Fibroblast of lung (primary cell): ENCODE measurements at regions not wholly inside any gene's neighbourhood (a gene's known extent, or its start where the extent isn't known, plus 50 kb on each side); places are given as distances from the start of the nearest gene placed in this dataset.

Experiments
- EZH2 ChIP-seq: IDR thresholded peaks from 2 replicates; pipeline ENCODE4 v1.5.1; 2012; ENCODE audit warnings: low read length, control low read depth, mild to moderate bottlenecking; ENCODE audit errors: missing control alignments
- TF ChIP-seq, protein P1 (sequence below), 2 donors: IDR thresholded peaks in 1 of 2; conservative IDR thresholded peaks in 1 of 2; 1 replicate in 1 of 2; 2 replicates in 1 of 2; pipeline ENCODE4 v1.5.1; 2011 to 2012; ENCODE audit warnings: low read length in 2 of 2, control low read depth in 1 of 2, inconsistent platforms in 1 of 2, low read depth in 1 of 2, mild to moderate bottlenecking in 1 of 2

DNA sequence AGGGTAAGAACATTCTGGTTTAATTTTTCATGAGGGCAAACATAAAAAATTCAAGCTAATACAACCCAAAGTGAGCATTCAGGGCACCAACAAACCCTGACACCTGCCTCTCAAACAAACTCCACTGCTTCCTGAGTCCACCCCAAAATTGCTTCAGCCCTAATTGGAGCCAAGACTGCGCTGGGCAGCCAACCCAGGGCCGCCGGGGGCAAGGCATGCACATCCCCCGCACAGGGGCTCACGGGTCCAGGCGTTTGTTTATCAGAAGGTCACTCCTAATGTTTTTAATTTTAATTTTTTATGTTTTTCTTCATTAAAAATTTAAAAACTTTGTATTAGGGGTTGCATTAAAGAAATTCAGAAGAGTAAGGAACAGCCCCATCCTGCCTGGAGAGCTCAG is 459.1 kb upstream of the CDH4 start:
- TF ChIP-seq, protein P1, sequence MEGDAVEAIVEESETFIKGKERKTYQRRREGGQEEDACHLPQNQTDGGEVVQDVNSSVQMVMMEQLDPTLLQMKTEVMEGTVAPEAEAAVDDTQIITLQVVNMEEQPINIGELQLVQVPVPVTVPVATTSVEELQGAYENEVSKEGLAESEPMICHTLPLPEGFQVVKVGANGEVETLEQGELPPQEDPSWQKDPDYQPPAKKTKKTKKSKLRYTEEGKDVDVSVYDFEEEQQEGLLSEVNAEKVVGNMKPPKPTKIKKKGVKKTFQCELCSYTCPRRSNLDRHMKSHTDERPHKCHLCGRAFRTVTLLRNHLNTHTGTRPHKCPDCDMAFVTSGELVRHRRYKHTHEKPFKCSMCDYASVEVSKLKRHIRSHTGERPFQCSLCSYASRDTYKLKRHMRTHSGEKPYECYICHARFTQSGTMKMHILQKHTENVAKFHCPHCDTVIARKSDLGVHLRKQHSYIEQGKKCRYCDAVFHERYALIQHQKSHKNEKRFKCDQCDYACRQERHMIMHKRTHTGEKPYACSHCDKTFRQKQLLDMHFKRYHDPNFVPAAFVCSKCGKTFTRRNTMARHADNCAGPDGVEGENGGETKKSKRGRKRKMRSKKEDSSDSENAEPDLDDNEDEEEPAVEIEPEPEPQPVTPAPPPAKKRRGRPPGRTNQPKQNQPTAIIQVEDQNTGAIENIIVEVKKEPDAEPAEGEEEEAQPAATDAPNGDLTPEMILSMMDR (conservative IDR thresholded peaks at IDR 0.05 in 1 of 2, IDR thresholded peaks at IDR 0.05 in 1 of 2; ENCODE audit: low read depth in 1 of 2, low read length in 2 of 2) = no peak
- no peak for TF ChIP-seq EZH2
